ENCODE measurements at regions not wholly inside any gene's neighbourhood (a gene's known extent, or its start where the extent isn't known, plus 50 kb on each side); places are given as distances from the start of the nearest gene placed in this dataset.

DNA sequence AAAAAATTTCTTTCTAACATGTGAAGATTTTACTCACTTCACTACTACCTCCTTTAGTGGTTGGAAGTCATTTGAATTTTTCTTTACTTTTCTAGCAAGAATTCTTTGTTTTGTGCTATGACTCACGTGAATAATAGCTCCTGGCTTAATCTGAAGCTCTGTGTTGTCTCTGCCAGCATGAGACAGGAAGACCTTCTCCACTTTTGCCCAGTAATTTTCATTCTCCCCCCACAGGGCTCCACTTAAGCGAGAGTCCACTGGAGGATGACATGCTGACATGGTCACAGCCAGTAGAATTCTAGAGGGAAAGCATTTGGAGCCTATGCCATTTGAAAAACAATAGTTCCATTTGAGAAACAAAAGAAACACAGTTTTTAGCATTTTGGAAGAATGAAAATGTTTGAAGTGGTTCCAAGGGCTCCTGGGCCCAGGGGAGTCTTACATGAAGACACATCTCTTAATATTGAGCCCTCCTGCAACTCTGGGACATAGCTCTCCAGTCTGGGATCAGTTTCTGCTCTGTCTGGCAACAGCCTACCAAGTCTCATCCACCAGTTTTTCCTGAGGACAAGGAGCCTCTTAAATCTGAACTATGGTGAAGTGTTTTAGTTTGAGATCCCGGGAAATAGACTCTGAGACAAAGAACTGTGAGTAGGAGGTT is 231.4 kb downstream of the PAX1 start:
- DNase-seq, result no peak

DNA sequence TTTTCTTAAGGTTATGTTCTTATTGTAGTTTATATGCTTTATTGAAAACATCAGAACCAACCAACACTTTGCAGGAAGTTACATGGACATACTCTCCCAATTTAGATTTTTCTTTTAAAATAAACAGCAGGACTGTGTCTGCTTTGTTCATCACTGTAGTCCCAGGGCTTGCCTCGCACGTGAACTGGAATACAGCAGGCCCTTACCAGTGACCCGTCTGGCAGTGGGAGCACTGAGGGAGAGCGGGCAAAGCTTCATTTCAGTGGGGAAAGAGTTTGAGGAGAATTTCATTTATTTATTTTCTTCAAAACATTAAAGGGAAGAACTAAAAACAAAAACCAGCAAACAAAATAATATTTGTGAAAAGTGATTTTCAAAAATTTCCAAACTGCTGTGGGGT is 230.8 kb downstream of the PAX1 start:
- DNase-seq, result no peak

DNA sequence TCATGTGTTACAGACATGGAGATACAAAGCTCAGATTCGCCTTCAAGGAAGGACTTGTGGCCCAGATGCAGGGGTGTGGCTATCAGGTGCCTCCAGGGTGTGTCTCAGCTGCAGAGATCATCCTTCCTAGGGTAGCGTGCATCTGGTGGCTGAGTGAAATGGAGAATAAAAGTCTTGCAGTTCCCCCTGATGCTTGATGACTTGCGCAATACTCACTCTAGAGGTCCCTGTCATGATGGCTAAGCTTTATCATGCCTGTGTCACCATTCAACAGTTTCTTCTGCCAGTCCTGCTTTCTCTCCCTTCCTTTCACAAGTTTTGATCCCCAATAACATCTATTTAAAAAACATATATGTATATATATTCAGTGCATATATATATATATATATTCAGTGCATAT is 228.1 kb downstream of the PAX1 start:
- no peak for DNase-seq

DNA sequence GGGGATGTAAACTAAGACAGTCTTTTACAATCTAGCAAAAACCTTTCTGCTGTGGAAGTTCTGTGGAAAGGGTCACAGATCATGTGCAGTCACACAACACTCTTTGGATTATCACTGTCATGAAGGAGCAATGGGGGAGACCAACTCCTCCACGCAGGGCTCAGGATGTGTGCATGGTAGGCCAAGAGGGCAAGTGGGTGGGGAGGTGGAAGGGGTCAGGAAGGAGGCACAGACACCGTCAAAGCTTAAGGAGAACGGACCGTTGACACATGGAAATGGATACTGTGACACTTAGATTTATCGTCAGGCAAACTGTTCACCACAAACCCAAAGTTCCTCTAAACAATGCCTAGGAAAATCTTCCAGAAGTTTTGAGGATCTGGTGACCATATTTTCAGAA is 215.8 kb downstream of the PAX1 start:
- DNase-seq, result no peak

DNA sequence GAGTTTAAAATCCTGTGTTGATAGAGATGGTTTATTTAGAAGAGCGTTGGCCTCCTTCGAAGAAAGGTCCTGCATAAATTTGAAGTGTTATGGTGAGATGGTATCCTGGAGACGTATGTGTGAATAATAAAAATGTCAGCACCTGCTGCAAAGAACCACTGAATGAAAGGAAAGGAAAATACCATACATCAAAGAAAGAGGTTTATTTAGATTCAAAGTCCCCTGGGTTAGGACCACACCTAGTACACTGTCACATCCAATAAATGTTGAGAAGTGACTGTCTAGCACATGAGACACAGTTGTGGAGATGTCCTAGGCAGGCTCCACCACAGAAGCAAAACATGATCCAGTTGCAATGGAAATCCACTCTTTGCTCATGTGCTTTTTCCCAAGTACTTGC is 214.7 kb downstream of the PAX1 start:
- no peak for DNase-seq

DNA sequence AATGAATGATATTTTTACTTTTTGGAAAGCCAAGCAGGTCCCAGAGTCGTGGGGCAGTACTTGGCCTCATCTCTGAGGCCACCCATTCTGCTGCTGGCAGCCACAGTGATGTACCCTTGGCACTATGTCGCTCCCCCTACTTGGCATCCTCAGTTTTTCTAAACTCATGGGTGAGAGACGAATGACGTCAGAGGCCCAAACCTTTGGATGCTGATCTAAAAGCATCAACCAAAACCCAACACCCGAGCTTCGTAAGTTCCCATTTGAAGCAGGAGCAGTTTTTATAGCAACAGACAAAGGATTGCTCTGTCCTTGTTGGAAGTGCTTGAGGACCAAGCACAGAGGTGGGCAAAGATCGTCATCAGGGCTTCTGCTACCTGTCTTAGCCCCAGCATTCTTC is 212.9 kb downstream of the PAX1 start:
- no peak for DNase-seq

DNA sequence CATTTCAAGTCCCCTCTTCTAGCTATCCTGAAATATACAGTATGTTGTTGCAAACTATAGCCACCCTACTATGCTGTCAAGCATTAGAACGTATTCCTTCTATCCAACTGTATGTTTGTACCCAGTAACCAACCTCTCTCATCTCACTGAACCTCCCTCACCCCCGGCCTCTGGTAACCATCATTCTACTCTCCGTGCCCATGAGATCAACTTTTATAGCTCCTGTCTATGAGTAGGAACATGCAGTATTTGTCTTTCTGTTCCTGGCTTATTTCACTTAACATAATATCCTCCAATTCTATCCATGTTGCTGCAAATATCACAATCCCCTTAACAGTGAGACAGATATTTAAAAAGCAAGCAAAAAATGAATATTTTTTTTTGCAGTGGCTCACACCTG is 196.9 kb downstream of the PAX1 start:
- no peak for DNase-seq

DNA sequence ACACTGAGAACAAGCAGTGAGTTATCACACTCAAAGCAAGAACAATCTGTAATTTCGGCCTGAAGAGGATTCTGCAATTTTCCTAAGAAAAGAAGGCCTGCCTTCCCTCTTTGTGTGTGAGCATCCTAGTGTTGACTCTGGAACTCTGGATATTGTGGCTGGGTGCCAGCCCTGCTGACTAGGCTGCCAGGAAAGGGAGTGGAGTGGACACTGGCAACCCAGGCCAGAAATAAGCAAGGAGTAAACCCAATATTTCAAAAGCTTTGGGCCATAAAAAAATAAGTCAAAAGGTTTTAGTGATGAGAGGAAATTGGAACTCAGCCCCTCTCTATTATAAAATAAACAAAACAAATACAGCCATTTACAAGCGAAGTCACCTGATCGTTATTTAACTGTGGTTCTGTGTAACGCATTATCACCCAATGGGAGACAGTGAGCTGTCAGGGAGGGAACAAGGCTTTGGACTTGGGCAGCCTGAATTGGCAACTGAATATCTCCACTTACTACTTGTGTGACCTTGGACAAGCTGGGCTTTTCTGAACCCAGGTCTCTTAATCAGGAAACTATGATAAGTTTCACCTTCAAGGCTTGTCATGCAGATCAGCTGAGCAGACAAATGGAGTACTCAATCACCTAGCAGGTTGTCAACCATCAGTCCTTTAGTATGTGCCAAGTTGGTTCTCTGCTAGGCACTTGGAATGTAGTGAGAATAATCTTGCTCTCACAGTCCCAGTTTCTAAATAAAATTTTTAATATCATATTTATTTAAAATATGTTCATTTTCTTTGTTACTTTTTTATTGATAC is 196.2 kb downstream of the PAX1 start:
- DNase-seq, result no peak

DNA sequence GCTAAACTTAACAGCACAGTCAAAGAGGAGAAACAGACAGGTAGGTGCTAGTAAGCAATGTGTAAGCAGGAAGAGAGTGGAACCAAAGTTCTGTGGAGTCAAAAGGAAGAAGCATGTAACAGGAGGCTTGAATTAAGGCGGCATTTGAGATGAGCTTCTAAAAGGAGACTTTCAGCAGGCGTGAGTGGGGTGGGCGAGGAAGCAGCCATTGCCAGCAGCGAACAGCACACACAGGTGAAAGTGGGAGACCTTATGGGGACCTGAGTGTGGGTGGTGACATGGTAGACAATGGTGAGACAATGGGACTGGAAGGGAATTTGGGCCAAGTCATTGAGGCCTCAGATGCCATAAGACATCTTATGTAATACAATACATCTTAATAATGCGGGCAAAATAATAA is 195.0 kb downstream of the PAX1 start:
- DNase-seq, result no peak

DNA sequence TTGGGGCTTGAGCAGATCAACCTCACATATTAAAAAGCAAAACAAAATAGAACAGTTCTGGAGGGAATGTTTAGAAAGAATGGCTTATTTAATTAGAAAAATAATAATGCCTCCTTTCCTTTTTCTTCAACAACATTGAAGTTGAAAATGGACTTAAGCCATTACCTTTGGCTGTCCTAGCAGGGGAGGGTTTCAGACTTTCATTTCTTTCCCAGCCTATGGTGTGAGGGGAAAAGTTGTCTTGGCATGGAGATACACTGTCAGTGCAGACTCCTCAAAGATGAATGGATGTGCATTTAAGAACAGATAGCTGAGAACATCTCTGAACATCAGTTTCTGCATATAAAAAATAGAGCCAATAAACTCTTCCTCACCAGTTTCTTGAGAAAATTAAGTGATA is 169.5 kb downstream of the PAX1 start:
- DNase-seq, result no peak

DNA sequence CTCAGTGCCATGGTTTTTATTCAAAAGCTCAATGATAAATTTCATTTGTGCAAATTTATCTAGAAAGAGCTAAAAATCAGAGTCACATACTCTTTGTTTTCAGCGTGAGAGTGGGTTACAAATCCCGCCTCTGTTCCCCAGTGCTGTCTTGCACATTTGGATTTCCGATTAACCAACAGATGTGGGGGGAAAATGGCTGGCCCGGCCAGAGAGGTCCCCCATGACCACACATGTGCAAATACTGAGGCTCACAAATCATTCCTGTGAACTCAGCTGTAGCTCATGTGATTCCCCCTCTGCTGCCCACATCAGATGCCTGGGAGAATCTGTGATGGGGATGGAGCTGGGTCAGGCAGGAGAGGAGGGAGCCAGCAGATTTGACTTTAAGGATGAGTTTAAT is 168.7 kb downstream of the PAX1 start:
- DNase-seq, result no peak

DNA sequence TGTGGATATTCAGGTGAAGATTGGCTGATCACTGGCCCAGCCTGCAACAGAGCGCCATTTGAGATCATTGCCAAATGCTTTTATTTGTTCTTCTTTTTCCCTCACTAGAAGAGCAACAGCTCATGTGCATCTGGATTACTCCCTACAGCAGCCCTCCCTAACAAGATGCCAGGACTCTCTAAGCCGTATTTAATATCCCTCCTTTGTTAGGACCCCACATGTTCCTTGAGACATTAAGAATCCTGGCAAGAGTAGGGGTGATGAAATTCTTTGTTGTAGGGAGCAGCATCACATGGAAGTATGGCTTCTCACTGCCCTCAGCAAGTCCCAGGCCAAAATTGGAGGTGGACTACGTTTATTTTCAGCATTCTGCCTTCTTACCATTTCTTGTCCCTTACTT is 167.8 kb downstream of the PAX1 start:
- DNase-seq, result no peak

DNA sequence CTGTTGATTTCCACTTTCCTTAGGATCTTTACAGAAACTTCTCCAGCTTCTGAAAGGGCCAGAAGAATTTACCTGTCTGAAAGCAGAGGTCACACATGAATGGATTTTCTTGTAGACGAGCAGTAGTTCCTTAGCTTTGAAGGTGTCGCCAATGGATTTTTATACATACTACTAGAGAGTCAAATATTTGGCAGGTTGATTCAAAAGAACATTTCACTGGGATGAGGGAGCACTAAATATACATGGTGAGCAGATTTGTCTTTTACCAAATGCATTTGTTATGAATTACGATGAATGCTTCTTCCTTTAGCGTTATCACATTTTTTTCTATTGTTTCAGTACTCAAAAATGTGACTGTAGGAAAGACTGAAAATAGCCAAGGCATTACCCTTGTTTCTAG is 162.3 kb downstream of the PAX1 start:
- no peak for DNase-seq

DNA sequence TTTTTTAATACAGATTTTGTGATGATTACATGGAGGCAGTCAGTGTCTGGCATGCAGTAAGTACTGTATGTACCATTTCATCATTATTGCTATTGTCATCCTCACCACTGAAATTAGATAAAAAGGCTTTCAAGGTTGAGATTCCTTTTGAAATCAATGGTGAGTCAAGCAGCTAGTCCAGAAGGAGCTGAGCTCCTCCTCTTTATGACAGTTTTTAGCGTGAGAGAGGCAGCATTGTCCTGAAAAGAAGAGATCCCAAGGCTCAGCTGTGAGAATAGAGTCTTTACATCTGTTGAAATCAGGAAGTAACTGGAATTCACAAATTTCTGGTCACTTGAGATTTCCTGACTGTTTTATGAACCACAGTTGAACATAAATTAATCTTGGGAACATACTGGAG is 161.9 kb downstream of the PAX1 start:
- DNase-seq, result no peak

DNA sequence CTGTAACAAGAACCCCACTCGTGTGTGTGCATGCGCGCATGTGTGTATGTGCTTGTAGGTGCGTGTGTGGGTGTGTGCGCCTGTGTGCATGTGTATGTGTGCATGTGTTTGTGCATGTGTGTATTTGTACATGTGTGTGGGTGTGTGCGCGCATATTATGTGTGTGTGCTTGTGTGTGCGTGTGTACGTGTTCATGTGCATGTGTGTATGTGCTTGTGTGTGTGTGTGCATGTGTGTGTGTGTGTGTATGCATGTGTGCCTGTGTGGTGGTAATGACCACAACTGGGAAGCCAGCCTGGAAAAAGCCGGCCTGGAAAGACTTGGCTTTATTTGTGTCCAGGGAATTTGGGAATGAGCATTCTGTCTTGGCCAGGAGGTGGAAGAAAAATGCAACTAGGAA is 157.5 kb downstream of the PAX1 start:
- no peak for DNase-seq

DNA sequence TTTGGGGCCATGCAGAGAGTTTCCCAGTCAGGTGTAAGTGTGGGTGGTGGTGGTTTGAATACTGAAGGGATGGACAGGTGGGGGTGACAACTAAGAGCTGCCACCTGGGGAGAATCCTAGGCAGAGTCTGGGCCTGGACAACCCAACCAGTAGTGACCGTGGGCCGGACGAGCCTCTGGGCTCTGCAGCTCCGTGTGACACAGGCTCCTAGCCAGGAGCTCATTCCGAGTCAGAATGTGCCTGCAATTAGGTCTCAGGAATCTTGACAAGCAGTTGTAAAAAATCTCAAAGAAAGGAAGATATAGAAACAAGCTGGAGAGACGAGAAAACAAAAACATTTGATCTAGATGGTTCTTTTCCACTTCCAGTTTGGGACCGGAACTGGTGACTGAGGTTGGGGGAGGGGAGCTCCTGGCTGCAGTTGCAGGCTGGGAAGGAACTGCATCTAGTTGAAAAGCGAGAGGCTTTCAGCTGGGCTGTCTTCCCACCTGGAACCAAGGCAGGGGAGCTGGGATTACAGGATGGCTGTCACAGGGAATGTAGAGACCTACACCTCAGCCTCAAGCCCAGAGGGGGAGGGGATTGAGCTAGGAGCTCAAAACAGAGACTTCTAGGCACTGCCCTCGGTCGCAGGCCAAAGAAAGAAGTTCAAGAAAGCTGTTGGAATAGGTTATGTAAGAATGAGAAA is 156.9 kb downstream of the PAX1 start:
- DNase-seq, result no peak

DNA sequence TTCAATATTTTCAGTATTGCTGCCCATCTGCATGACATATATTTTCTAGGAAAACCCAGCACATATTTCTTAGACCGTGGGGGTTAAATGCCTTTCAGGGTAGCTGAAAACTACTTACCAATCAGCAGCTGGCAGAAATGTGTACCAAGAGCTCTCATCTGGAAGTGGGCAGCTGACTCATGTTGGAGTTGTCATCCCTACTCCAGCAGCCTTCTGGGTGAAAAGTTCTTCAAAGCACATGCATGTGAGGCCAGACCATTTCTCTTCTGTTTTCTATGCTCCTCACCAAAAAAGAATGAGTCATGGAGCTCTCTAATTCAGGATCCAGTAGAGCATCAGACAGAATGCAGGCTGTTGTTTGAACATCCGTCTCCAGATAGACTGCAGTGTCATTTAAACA is 135.5 kb downstream of the PAX1 start:
- no peak for DNase-seq

DNA sequence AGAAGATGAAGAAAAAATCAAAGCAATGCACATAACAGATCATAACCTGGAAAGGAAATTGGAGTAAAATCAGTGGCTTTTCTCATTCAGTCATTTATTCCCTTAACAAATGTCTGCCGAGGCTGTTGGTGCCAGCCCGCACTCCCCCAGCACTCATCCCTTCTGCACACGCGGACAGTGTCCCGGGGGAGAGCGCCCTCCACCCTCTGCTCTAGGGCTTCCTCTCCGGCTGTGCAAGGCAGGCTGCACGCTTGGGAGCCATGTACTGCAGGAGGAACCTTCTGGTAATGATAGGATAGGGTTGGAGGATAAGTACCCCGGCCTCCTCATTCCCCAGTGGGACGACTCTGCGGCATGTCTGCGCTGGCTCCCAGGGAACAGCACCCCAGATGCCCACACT is 134.5 kb downstream of the PAX1 start:
- no peak for DNase-seq

DNA sequence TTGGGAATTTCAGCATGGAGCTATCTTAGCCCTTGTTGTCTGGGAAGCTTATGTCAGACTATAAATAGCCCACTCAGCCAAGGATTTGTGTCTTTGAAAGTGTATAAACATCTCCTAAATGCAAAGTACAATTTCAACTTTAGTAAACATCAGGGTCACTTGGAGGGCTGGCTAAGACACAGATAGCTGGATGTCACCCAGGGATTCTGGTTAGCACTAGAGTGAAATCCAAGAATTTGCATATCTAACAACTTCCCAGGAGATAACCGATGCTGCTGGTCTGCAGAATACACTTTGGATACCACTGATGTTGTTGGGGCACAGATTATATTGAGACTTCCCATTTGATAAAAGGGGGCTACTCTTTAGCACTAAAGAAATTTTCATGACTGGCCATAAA is 130.9 kb downstream of the PAX1 start:
- DNase-seq, result no peak

DNA sequence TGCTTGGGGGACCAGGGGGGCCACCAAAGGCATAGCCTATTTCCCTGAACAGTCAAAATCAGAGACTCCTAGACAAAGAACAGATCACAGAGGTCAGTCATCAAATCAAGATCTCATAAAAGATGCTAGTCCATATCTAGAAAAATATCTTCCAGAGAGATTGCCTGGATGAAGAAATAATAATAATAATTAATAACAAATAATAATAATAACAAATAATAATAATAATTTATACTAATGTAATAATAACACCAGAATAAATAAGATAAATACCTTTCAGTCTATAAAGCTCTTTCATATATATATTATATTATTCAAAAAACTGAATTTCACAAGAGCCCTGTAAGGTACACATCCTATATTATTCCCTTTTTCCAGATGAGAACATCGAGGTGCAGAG is 129.6 kb downstream of the PAX1 start:
- DNase-seq, result no peak

DNA sequence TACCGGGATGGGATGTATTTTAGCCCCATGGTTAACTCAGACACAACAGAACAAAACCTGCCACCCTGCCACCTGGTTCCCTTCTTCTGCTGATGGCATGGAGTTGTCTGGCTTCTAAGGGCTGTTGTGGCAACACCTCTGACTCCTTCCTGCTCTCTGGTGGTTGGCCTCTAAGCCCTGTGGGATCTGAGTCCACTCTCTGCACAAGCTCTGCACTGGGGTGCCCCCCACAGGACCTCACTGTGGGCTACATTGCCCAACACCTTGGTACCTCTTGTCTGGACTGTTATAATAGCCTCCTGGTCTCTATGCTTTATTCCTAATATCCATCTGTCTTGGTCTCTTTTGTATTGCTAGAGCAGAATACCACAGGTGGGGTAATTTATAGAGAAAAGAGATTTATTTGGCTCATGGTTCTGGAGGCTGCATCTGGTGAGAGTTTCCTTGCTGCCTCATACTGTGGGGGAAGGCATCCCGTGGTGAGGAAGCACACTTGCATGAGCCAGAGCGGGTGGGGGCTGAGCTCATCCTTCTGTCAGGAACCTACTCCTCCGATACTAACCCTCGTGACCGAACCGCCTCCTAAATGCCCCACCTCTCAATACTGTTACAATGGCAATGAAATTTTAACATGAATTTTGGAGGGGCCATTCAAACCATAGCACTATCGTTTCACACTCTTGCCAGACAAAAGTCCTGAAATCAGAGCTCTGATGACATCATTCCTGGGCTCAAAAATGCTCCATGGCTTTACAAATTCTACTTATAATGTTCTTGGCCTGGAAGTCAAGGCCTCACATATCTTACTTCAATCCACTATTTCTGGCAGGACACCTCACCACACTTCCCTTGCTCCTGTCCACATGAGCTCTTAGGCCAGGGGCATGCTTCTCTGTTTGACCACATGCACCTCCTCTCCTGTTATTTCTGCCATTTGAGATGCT is 127.2 kb downstream of the PAX1 start:
- no peak for DNase-seq

DNA sequence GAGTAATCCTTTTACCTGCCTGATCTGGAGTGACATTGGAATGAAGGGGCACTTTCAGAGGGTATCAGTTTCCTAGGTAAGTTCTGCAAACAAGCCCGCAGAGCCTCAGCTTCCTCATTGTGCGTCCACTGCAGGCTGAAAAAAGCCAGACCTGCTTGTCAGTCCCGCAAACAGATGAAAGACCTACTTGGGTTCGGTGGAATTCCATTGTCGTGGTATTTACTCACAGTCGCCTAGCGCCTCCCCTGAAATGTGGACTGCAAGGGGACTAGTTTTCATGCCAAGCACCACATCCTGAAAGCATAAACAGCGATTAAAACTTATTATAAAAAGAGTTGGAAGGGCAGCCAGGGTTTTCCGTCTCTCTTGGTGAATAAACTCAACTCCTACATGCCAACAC is 121.5 kb downstream of the PAX1 start:
- DNase-seq, result no peak

DNA sequence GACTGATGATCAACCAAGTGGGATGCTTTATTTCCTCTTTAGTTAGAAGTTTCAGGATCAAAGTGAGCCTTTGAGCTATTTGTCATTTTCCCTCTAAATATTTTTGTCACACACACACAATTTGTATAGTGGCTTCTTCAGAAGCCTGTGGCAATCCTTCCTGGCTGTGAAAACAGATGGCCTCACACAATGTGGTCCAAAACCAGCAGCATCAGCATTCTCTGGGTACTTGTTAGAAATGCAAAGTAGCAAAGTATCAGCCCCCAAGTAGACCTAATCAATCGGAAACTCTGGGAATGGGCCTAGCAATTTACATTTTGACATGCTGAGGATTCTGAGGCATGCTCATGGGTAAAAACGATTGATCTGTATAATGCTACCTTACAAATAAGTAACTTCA is 115.9 kb downstream of the PAX1 start:
- DNase-seq, result peak; percentile 15
